Mesenteric fat pad (tissue), 1 donor: ENCODE measurements at regions not wholly inside any gene's neighbourhood (a gene's known extent, or its start where the extent isn't known, plus 50 kb on each side); places are given as distances from the start of the nearest gene placed in this dataset.

ENCODE experiments used
- DNase-seq: peaks from one replicate; pipeline ENCODE4 v3.0.0-alpha.2; 2020; ENCODE audit warnings: low spot score
- donor health status: DM: yes; HTN: yes; CAD: no.

DNA sequence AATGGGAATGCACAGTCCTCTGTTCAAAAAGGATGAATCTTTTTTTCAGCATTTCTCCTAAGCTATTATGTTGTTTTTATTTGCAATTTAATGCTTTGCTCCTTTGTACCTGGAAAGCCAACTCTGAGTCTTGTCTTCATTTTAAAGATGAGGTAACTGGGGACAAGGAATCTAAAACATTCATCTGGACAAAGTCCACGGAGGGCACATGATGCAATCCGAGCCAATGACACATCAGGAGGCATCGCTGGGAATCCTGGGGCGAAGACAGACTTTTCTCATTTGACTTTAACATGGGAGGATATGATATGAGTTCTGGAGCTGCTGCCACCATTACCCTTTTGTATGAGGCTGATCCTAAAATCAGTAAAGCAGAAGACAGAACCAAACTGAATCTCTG lies 116.5 kb upstream of the REG3G start:
- DNase-seq: no peak

DNA sequence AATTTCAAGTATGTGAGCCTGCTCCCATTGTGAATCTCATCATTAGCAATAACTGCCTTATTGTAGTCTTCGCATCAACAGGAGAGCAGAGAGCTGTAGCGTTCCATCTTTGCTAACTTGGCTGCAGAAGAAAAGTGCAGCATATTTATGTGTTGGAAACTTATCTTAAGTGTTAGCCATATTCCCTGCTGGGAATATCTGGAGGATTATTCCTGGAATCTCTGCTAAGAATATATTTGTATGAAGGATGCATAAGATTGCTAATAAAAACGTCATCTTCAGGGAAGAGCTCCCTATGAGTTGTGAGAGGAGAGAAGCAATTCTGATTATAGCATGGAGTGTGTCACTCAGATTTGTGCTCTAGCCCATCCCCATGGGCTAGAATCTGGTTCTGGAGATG lies 115.1 kb upstream of the REG3G start:
- no peak for DNase-seq

DNA sequence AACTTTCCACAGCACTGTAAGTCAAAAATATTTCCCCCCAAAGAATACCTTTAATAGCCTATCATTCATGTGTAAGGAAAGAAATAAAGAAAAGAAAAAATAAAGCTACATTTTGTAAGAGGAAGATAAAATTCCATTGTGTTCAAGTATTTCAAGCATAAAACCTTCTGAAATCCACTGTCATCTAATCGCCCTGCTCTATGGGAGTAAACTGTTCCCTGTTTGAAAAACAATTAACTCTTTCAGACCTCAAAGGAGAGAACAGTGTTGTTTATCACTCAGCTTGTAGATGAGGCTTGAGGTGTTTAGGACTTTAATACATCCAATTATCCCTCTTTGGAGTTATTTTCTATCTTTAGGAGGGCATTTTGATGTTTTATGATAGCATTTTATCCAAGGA lies 112.2 kb upstream of the REG3G start:
- no peak for DNase-seq

DNA sequence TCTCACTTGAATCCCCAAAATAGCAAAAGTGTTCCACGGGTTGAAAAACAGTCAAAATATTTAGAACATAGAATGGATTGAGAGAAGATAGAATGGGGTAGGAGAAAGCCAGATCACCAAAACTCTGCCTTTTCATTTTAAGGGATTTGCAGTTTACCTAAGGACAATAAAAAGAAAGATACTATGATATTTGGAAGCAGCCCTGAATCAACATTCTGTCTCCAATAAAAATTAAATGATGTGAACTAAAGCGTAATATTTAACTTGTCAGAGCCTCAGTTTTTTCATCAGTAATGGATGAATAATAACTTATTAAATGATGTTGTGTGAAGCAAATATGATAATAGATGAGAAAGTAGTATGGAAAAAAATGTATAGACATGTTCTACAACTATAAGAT lies 100.2 kb upstream of the REG3G start:
- DNase-seq: no peak

DNA sequence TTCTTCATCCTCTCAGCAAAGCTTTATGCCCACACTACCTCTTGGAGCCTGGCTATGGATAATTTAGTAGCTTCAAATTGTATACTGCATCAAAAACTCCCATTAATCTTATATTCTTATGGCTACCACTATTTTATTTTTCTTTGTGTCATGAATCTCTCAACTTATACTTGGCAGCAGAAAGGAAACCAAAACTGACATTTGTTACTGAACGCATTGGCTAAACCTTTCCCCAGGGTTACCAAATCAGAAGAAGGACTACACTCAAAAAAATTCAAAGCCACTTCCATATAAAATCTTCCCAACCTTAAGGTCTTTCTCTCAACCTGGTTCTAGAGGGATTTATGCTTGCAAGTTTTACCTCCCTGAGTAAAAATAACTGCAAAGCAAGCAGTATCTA lies 97.0 kb upstream of the REG3G start:
- no peak for DNase-seq

DNA sequence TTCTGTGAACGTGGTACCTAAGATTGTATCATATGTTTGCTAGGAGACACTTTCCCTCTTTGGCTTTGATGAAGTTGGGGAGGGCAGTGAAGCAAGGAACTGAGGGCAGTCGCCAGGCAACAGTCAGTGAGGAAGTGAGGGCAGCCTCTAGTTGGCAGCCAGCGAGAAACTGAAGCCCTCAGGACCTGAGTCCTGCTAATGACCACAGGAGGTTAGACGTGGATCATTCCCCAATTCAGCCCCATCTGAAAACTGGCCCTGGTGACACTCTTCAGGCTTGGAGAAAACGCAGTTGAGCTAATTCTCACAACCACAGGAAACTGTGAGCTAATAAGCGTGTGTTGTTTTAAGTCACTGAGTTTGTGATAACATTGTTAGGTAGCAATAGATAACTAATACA lies 84.5 kb upstream of the REG3G start:
- DNase-seq: no peak

DNA sequence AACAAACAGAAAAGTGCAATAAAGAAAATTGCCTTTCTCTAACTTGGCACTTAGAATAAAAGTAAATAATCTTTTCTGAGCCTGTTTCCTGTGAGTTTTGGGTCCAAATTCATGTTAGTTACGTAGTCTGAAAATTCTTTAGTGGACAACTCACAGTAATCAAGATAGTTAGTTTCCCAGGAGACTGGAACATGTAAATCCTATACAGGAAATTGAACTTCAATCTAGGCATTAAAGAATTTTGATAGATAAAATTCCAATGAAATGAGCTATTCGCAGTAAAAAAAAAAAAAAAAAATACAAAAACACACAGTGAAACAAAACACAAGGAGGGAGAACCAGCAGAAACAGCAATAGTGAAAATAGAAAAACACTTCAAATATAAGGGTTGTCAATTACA lies 83.8 kb upstream of the REG3G start:
- DNase-seq: no peak

DNA sequence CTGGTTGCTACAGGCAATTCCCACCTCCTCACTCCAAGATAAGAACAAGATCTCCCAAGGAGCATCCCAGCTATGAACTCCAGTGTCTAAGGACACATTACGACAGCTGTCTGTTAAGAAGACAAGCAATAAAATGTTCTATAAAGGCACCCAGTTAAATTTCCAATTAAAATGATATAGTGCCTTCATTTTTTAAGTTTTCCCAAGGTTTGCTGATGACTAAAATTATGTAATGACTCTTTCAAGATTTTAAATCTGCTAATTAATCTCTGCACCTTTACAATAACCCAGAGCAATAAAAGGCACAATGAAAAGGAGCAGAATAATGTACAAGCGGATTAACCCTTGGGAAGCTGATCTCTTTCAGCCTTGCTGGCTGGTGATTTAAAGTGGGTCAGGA lies 61.6 kb upstream of the REG3G start:
- DNase-seq: no peak

DNA sequence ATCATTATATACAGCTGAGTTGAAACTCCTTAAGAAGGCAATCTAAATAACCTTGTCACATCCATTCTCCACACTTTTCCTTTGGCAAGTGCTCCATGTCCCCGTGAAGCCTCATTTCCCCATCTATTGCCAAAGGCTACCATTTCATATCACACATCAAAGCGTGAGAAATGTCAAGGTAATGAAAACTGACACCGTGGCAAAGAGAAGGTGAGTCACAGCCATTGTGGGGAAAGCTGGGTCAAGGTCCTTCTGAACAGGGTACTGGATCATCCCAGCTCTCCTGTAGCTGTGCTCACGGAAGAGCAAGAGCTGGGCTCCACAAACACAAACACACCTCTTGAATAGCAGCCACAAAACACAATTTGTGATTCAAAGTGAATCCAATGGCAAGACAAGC lies 58.2 kb upstream of the REG3G start:
- no peak for DNase-seq

DNA sequence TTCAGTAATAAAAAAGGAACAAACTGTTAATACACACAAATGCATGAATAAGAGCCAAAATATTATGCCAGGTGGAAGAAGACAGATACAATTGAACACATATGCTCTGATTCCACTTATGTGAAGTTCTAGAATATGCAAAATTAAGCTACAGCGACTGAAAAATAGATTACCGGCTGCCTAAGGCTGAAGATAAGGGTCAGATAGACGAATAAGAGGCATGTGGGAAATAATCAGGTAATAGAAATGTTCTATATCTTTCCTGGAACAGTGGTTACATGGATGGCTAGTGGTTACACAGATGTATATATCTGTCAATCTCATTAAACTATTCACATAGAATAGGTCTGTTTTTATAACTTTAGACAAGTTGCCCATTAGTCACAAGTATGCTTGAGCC lies 51.9 kb upstream of the REG3G start:
- DNase-seq: no peak
